HCT116 (cell line): ENCODE measurements at regions not wholly inside any gene's neighbourhood (a gene's known extent, or its start where the extent isn't known, plus 50 kb on each side); places are given as distances from the start of the nearest gene placed in this dataset.

ENCODE experiments used
- CTCF ChIP-seq, 3 experiments: fragments of 200-600 bp in 1 of 3; sonication (generic) in 1 of 3; IDR thresholded peaks in 2 of 3; conservative IDR thresholded peaks in 1 of 3; 2 replicates each; pipeline ENCODE4 v1.5.1; 2012 to 2017; ENCODE audit warnings: low read depth in 2 of 3, low read length in 2 of 3, antibody characterized with exemption in 1 of 3, borderline replicate concordance in 1 of 3, control low read depth in 1 of 3, mild to moderate bottlenecking in 1 of 3, mixed read lengths in 1 of 3, mixed run types in 1 of 3, moderate library complexity in 1 of 3; ENCODE audit not compliant: insufficient read depth in 1 of 3
- POLR2A ChIP-seq: IDR thresholded peaks from 2 replicates; pipeline ENCODE4 v1.7.0; 2011; ENCODE audit warnings: borderline replicate concordance; ENCODE audit not compliant: insufficient read depth, insufficient read length; ENCODE audit errors: extremely low read depth
- REST ChIP-seq: IDR thresholded peaks from 2 replicates; pipeline ENCODE4 v1.6.1; 2012; ENCODE audit warnings: low read depth

GRCh38 chr5:28751396-28751795 is 1713.0 kb upstream of the CDH9 start:
- TF ChIP-seq REST (no peak), CTCF (IDR thresholded peaks at IDR 0.05 in 2 of 3, conservative IDR thresholded peaks at IDR 0.05 in 1 of 3; ENCODE audit: borderline replicate concordance in 1 of 3, insufficient read depth in 1 of 3, low read depth in 2 of 3, low read length in 2 of 3) (no peak), POLR2A (no peak)
